Breast epithelium (tissue), 3 donors: ENCODE measurements at regions not wholly inside any gene's neighbourhood (a gene's known extent, or its start where the extent isn't known, plus 50 kb on each side); places are given as distances from the start of the nearest gene placed in this dataset.

Experiments
- POLR2A ChIP-seq: fragments of 450-650 bp; IDR thresholded peaks from one replicate; pipeline ENCODE4 v1.6.1; 2016; ENCODE audit warnings: antibody characterized with exemption, mild to moderate bottlenecking, moderate library complexity
- TF ChIP-seq, protein P1 (sequence below), 3 donors: fragments of 450-650 bp; IDR thresholded peaks; one replicate each; pipeline ENCODE4 v1.5.1; 2016 to 2017; ENCODE audit warnings: antibody characterized with exemption in 3 of 3, mild to moderate bottlenecking in 3 of 3, moderate library complexity in 3 of 3

DNA sequence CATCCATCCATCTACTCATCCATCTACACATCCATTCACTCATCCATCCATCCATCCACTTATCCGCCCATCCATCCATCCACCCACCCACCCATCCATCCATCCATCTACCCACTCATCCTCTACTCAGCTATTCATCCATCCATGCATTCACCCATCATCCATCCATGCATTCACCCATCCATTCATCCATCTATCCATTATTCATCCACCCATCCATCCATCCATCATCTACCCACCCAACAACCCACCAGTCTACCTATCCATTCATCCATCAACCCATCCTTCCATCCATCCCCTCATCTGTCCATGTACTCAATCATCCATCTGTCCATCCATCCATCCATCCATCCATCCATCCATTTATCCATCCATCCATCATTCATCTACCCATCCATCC is 972.7 kb downstream of the BRD1 start:
- TF ChIP-seq, protein P1, sequence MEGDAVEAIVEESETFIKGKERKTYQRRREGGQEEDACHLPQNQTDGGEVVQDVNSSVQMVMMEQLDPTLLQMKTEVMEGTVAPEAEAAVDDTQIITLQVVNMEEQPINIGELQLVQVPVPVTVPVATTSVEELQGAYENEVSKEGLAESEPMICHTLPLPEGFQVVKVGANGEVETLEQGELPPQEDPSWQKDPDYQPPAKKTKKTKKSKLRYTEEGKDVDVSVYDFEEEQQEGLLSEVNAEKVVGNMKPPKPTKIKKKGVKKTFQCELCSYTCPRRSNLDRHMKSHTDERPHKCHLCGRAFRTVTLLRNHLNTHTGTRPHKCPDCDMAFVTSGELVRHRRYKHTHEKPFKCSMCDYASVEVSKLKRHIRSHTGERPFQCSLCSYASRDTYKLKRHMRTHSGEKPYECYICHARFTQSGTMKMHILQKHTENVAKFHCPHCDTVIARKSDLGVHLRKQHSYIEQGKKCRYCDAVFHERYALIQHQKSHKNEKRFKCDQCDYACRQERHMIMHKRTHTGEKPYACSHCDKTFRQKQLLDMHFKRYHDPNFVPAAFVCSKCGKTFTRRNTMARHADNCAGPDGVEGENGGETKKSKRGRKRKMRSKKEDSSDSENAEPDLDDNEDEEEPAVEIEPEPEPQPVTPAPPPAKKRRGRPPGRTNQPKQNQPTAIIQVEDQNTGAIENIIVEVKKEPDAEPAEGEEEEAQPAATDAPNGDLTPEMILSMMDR (IDR thresholded peaks at IDR 0.05) = no peak
- no peak for TF ChIP-seq POLR2A
